B cell (primary cell): ENCODE measurements at regions not wholly inside any gene's neighbourhood (a gene's known extent, or its start where the extent isn't known, plus 50 kb on each side); places are given as distances from the start of the nearest gene placed in this dataset.
"Not testable (repeated sequence)": the region's sequence is repeated elsewhere in the genome, so short reads cannot be mapped to it uniquely, and the experiment has no call there.

ENCODE experiments used
- ATAC-seq: fragments of 200-7000 bp; cut with Tn5 transposase; one replicate; pipeline ENCODE4 v1.10.0; 2021; ENCODE audit warnings: low read depth, mild to moderate bottlenecking, moderate number of reproducible peaks, moderate library complexity
- CTCF ChIA-PET: fragments of 350-600 bp; sonication (Branson Sonifier 250); formaldehyde crosslinking; loops from one replicate; lab custom pipeline; 2021; ENCODE audit warnings: antibody characterized with exemption, inconsistent platforms; lab: Charles Lee
- POLR2A ChIA-PET: fragments of 350-600 bp; sonication (Branson Sonifier 250); formaldehyde crosslinking; loops from one replicate; lab custom pipeline; 2021; ENCODE audit warnings: antibody characterized with exemption; lab: Charles Lee
- DNase-seq: peaks from one replicate; pipeline ENCODE4 v3.0.0; 2013
- H2AFZ ChIP-seq: 2 replicates; pipeline ENCODE4 v1.6.1; 2012; ENCODE audit warnings: mild to moderate bottlenecking, low read depth, low read length; ENCODE audit not compliant: insufficient read depth, poor library complexity, severe bottlenecking
- H3K27ac ChIP-seq, 2 donors: 1 replicate in 1 of 2; 2 replicates in 1 of 2; pipeline ENCODE4 v1.5.1; 2012 to 2013; ENCODE audit warnings: low read length in 2 of 2, mild to moderate bottlenecking in 2 of 2, moderate library complexity in 1 of 2
- H3K27me3 ChIP-seq, 4 experiments: fragments of 200-600 bp in 1 of 4; sonication (generic) in 1 of 4; replicated peaks in 1 of 4; 1 replicate in 2 of 4; 2 replicates in 2 of 4; pipeline versions ENCODE4 v1.6.1 to v1.7.0; 2013 to 2016; ENCODE audit warnings: low read length in 3 of 4, mild to moderate bottlenecking in 2 of 4, mixed read lengths in 1 of 4, moderate library complexity in 1 of 4; ENCODE audit not compliant: insufficient read depth in 4 of 4, control insufficient read depth in 3 of 4; ENCODE audit errors: control extremely low read depth in 1 of 4
- H3K36me3 ChIP-seq, 2 experiments: replicated peaks in 1 of 2; 1 replicate in 1 of 2; 2 replicates in 1 of 2; pipeline versions ENCODE4 v1.6.1 to v1.7.1; 2013; ENCODE audit warnings: low read length in 1 of 2; ENCODE audit not compliant: insufficient read depth in 2 of 2, control insufficient read depth in 1 of 2; ENCODE audit errors: control extremely low read depth in 1 of 2, extremely low read depth in 1 of 2
- H3K4me1 ChIP-seq, 2 donors: fragments of 200-600 bp in 1 of 2; sonication (generic) in 1 of 2; 1 replicate in 1 of 2; 2 replicates in 1 of 2; pipeline versions ENCODE4 v1.5.1 to v1.6.1; 2013 to 2017; ENCODE audit warnings: low read length in 2 of 2; ENCODE audit not compliant: control insufficient read depth in 2 of 2, insufficient read depth in 2 of 2
- H3K4me2 ChIP-seq: replicated peaks from 2 replicates; pipeline ENCODE3; 2012; ENCODE audit warnings: mild to moderate bottlenecking, low read depth, low read length; ENCODE audit not compliant: poor library complexity, severe bottlenecking
- H3K4me3 ChIP-seq, 5 experiments: fragments of 200-600 bp in 1 of 5; sonication (generic) in 1 of 5; 1 replicate in 3 of 5; 2 replicates in 2 of 5; pipeline versions ENCODE4 v1.5.1 to v1.7.0; 2011 to 2016; ENCODE audit warnings: low read length in 4 of 5, mild to moderate bottlenecking in 4 of 5, low read depth in 2 of 5, control low read depth in 1 of 5, moderate library complexity in 1 of 5; ENCODE audit not compliant: insufficient read depth in 1 of 5; ENCODE audit errors: control extremely low read depth in 1 of 5, extremely low read depth in 1 of 5
- H3K79me2 ChIP-seq: fragments of 200-600 bp; sonication (generic); one replicate; pipeline ENCODE4 v1.6.0; 2016; ENCODE audit warnings: low read length; ENCODE audit not compliant: control insufficient read depth, insufficient read depth
- H3K9ac ChIP-seq: fragments of 200-600 bp; sonication (generic); 2 replicates; pipeline ENCODE4 v1.6.1; 2017; ENCODE audit warnings: mild to moderate bottlenecking, low read length, moderate library complexity
- H3K9me3 ChIP-seq, 3 donors: one replicate each; pipeline versions ENCODE4 v1.6.1 to v1.7.1; 2013; ENCODE audit warnings: low read length in 2 of 3; ENCODE audit not compliant: control insufficient read depth in 2 of 3, insufficient read depth in 1 of 3; ENCODE audit errors: control extremely low read depth in 1 of 3
- H4K20me1 ChIP-seq: 2 replicates; pipeline ENCODE4 v1.6.0; 2012; ENCODE audit warnings: mild to moderate bottlenecking, low read length; ENCODE audit not compliant: insufficient read depth, control insufficient read depth, poor library complexity, severe bottlenecking
- H3K27ac Mint-ChIP-seq: one replicate; pipeline ENCODE4 v1.8.0; 2021; ENCODE audit warnings: mixed read lengths
- H3K27me3 Mint-ChIP-seq: one replicate; pipeline ENCODE4 v1.8.0; 2021; ENCODE audit warnings: mixed read lengths
- H3K4me1 Mint-ChIP-seq: one replicate; pipeline ENCODE4 v1.8.0; 2021; ENCODE audit warnings: mixed read lengths
- H3K4me3 Mint-ChIP-seq: one replicate; pipeline ENCODE4 v1.8.0; 2021; ENCODE audit warnings: mixed read lengths
- H3K9me3 Mint-ChIP-seq: one replicate; pipeline ENCODE4 v1.8.0; 2022; ENCODE audit warnings: mixed read lengths; ENCODE audit not compliant: insufficient read depth
- EZH2 ChIP-seq: IDR thresholded peaks from 2 replicates; pipeline ENCODE4 v1.6.1; 2012; ENCODE audit warnings: borderline replicate concordance, low read depth, mild to moderate bottlenecking, moderate library complexity, low read length; ENCODE audit not compliant: insufficient read depth, poor library complexity, severe bottlenecking
- WGBS: methylation state at CpG from one replicate; pipeline ENCODE4 v1.1.5; 2013; ENCODE audit warnings: missing lambda C conversion rate; ENCODE audit not compliant: insufficient coverage; 5-methylcytosine and 5-hydroxymethylcytosine counted together
- intact Hi-C: fragments of 100-400 bp; cut with micrococcal nuclease; formaldehyde crosslinking; loops from one replicate; pipeline ENCODE4 v1.10.0; 2022
- TF ChIP-seq, protein P1 (sequence below): fragments of 200-600 bp; IDR thresholded peaks from one replicate; pipeline ENCODE4 v1.8.0; 2022; ENCODE audit warnings: antibody characterized with exemption, mild to moderate bottlenecking

- intact Hi-C loops: no loop called here
- 90% methylated on average over 5 of the region's 6 CpGs for whole genome bisulfite sequencing
- no peaks in the 10 kb centered on the region for H3K79me2 ChIP-seq
- Mint-ChIP-seq H3K9me3 (peaks cover 6% of the 10 kb centered on the region), H3K4me3 (no peak overlapping the region), H3K4me1 (no peaks in the 10 kb centered on the region), H3K27ac (no peak overlapping the region), H3K27me3 (peaks cover 54% of the 10 kb centered on the region)
- DNase-seq (no peak), ATAC-seq (no peak)
- H3K9me3 ChIP-seq: peaks cover 0 to 1% (median 0%) of the 10 kb centered on the region in 3 donors
- no peak for TF ChIP-seq EZH2
- TF ChIP-seq, protein P1, sequence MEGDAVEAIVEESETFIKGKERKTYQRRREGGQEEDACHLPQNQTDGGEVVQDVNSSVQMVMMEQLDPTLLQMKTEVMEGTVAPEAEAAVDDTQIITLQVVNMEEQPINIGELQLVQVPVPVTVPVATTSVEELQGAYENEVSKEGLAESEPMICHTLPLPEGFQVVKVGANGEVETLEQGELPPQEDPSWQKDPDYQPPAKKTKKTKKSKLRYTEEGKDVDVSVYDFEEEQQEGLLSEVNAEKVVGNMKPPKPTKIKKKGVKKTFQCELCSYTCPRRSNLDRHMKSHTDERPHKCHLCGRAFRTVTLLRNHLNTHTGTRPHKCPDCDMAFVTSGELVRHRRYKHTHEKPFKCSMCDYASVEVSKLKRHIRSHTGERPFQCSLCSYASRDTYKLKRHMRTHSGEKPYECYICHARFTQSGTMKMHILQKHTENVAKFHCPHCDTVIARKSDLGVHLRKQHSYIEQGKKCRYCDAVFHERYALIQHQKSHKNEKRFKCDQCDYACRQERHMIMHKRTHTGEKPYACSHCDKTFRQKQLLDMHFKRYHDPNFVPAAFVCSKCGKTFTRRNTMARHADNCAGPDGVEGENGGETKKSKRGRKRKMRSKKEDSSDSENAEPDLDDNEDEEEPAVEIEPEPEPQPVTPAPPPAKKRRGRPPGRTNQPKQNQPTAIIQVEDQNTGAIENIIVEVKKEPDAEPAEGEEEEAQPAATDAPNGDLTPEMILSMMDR: no peak
- no peaks in the 10 kb centered on the region for H3K4me1 ChIP-seq
- POLR2A ChIA-PET: no interaction called here
- H2AFZ ChIP-seq: no peak overlapping the region
- no peaks in the 10 kb centered on the region for H3K36me3 ChIP-seq
- H4K20me1 ChIP-seq: no peaks in the 10 kb centered on the region
- no peak overlapping the region for H3K9ac ChIP-seq
- no peak overlapping the region for H3K4me2 ChIP-seq
- peaks cover 0 to 13% (median 5%) of the 10 kb centered on the region in 4 experiments for H3K27me3 ChIP-seq
- no peak overlapping the region for H3K27ac ChIP-seq
- CTCF ChIA-PET: interaction anchor here (1.1 kb wide), 1 partner anchor 17 kb away, joined by 3 read pairs; no protein-coding TSS in a partner anchor
- H3K4me3 ChIP-seq: no peak overlapping the region
These were observed 62.9 kb upstream of the UBASH3B start for GRCh38 chr11:122592641-122593040.

DNA sequence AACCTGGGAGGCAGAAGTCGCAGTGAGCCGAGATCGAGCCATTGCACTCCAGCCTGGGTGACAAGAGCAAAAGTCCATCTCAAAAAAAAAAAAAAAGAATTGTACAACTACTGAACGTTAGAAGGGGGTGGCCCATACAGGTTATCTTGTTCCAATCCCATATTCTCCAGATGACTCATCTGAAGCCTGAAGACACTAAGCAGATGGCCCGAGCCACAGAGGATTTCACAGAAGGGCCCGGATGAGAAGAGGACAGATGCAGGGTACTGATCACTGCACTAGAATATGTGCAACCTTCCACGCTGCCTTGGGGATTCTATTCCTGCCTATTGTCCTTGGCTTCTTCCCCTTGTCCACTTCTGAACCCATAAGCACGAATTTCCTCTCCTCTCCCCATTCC lies 70.9 kb upstream of the UBASH3B start:
- no peak overlapping the region for H3K27ac Mint-ChIP-seq
- no peaks in the 10 kb centered on the region for H4K20me1 ChIP-seq
- H3K4me1 ChIP-seq: peaks cover 6 to 9% of the 10 kb centered on the region in 2 donors
- H2AFZ ChIP-seq: no peak overlapping the region
- no peak for DNase-seq
- no peak for ATAC-seq
- no peak overlapping the region for H3K4me2 ChIP-seq
- peaks cover 24% of the 10 kb centered on the region for H3K27me3 Mint-ChIP-seq
- H3K4me3 Mint-ChIP-seq: no peak overlapping the region
- no peak overlapping the region for H3K27ac ChIP-seq
- CTCF ChIA-PET: no interaction called here
- peaks cover 0 to 13% (median 4%) of the 10 kb centered on the region in 4 experiments for H3K27me3 ChIP-seq
- POLR2A ChIA-PET: no interaction called here
- peaks cover 0 to 3% (median 0%) of the 10 kb centered on the region in 3 donors for H3K9me3 ChIP-seq
- no peak overlapping the region for H3K9ac ChIP-seq
- H3K4me3 ChIP-seq: no peak overlapping the region
- no peak for TF ChIP-seq EZH2
- TF ChIP-seq, protein P1: no peak
- H3K9me3 Mint-ChIP-seq: peaks cover 4% of the 10 kb centered on the region
- H3K4me1 Mint-ChIP-seq: peaks cover 13% of the 10 kb centered on the region
- intact Hi-C loops: no loop called here
- 80% methylated on average over 7 of the region's 8 CpGs for WGBS
- H3K79me2 ChIP-seq: no peaks in the 10 kb centered on the region
- no peaks in the 10 kb centered on the region for H3K36me3 ChIP-seq

- ATAC-seq, H3K27ac Mint-ChIP-seq, H3K4me1 ChIP-seq, H3K27me3 ChIP-seq, H4K20me1 ChIP-seq, H3K4me3 ChIP-seq, H3K36me3 ChIP-seq, H3K4me2 ChIP-seq, DNase-seq, H2AFZ ChIP-seq, H3K9ac ChIP-seq, H3K79me2 ChIP-seq, H3K27me3 Mint-ChIP-seq, POLR2A ChIA-PET, H3K27ac ChIP-seq, H3K9me3 Mint-ChIP-seq, H3K4me3 Mint-ChIP-seq, H3K9me3 ChIP-seq: not testable (repeated sequence)
- H3K4me1 Mint-ChIP-seq: peaks cover 13% of the 10 kb centered on the region
- 85% methylated on average over 6 of the region's 13 CpGs for WGBS
- intact Hi-C loops: loop anchor here (1.0 to 2.0 kb wide), 4 partner anchors 49 to 443 kb away; no protein-coding TSS in a partner anchor
- CTCF ChIA-PET: interaction anchor here (0.7 to 6.1 kb wide), 20 partner anchors 10 to 443 kb away, joined by 3 to 75 read pairs (median 4); partner anchors contain the start of gene UBASH3B
These were observed 75.5 kb upstream of the UBASH3B start for GRCh38 chr11:122580071-122580470.
